NCI-H1092 (cell line): ENCODE measurements at regions not wholly inside any gene's neighbourhood (a gene's known extent, or its start where the extent isn't known, plus 50 kb on each side); places are given as distances from the start of the nearest gene placed in this dataset.
"Not testable (repeated sequence)": the region's sequence is repeated elsewhere in the genome, so short reads cannot be mapped to it uniquely, and the experiment has no call there.

Source experiments
- DNase-seq: peaks from one replicate; lab custom pipeline; 2025; lab: John Stamatoyannopoulos, UW

DNA sequence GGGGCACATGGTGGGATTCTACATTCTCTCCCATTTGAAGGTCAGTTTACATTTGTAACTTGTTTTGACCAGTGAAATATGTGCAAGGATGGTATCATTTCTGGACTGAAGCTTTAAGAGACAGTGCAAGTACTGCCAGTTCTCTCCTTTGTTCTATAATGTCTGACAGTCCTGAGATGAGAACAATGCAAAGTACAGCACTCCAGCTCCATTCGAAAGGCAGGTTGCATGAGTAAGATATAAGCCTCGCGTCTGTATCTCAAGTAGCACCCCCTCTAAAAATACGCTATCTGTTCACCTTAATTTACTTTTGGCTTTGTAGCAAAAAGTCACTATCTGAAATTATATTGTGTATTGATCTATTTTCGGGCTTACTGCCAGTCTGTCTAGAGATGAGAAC lies 1122.2 kb upstream of the TMEM132C start:
- no peak for DNase-seq

DNA sequence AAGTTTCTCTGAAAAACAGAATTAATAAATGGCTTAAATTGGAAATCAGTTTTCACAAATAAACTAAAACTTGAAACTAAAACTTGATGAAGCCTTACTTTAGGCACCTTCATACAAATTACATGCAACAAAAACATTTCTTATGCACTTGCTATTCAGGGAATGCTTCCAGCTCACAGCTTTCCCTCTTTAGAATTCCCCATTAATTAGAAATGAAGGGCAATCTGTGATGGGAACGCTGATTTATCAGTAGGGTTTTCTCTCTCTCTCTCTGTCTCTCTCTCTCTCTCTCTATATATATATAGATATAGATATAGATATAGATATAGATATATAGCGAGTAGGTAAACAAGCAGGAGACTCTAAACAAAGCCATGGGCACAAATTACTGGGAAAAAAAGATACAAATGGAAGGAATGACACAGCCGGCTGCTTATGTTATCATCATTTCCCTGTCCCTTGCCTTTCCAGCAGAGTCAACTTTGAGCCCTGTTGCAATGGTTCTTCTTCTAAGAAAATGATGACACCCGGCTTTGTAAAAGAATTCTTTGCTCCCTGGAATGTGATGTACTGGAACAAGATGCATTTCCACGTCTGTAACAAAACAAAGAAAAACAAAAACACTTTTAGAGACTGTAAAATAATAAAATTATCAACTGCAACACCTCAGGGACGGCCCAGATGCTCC lies 1121.6 kb upstream of the TMEM132C start:
- no peak for DNase-seq

- DNase-seq = no peak
These were observed 1120.8 kb upstream of the TMEM132C start for GRCh38 chr12:127145929-127146789.

GRCh38 chr12:127146991-127147718 lies 1119.8 kb upstream of the TMEM132C start:
- no peak for DNase-seq

DNA sequence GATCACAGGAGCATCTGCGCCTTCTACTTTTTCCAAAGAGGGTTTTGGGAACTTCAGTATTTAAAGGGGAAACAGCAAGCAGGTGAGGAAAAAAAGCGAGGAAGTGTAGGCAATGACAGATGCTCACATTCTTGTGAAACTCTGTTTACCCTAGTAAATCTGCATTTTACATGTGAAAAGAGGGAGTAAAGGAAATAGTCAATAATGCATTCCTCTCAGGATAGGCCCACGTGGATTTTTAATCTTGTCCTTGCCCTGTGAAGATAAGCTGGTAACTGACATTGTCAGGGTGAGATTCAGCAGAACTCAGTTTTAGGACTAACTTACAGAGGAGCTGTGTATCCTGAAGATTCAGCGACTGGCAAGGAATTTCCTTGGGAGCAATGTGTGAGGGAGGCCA lies 1119.2 kb upstream of the TMEM132C start:
- DNase-seq = no peak

DNA sequence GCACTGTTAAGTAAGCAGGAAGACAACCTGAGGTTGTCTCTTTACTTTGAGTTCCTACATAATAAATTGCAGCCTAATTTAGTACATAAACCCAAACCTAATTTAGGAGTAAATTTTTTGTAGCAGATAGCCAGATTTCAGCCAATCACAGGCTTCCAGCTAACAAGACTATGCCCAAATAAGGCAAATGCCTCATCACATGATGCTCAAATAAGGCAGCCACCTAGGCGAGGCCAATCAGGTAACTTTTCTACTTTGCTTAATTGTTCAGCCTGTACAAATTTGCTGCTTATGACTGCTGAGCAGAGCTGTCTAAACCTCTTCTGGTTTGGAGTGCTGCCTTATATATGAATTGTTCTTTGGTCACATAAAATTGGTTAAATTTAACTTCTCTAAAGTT lies 1118.7 kb upstream of the TMEM132C start:
- no peak for DNase-seq

DNA sequence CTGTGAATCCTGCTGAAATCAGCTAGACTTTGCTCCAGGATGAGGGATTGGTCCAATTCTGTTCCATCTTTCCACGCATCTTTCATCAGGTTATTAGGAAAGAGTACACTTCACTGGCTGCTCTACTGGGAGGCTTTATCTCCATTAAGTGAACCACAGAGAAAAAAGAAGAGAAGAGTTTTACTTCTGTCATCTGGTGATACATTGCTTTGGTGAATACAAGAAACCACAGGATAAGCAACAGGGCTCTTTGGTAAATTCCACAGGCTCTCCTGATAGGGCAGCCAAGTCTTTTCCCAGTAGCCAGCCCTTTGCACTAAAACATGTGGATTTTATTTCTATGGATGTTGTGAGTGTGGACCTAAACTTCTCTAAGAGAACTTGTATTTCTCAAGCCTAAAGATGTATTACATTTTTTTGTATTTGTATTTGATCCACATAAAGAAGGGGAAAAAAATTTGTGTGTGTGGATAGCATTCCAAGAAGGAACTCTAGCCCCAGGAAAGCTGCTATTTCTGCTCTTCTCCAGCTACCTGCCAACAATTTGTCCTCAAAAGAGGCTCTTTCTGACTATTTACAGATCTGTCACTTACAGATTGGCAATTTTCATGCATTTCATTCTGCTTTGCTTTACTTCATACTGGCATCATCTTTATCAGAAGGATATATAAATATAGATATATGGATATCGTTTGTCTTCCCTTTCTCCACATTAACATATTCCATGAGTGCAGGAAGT lies 1117.6 kb upstream of the TMEM132C start:
- DNase-seq = no peak

DNA sequence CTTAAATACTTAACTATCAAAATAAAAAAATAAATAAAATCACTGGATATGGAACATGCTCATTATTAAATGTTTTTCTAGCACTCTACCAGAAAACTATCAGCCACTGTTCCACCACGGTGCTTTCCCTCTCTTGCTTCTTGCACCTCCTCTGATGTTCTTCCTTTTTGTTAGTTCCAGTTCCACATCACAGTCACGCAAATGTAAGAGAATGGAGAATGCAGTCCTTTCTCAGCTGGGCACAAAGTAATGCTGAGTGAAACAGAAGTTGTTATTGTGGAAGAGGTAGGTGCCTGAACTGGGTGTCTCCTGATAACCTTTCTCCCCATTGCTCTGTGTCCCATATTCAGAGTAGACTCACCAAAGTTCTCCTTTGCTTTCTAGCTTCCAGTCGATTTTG lies 1116.9 kb upstream of the TMEM132C start:
- no peak for DNase-seq

- no peak for DNase-seq
These were observed 1116.5 kb upstream of the TMEM132C start for GRCh38 chr12:127150479-127150878.

DNA sequence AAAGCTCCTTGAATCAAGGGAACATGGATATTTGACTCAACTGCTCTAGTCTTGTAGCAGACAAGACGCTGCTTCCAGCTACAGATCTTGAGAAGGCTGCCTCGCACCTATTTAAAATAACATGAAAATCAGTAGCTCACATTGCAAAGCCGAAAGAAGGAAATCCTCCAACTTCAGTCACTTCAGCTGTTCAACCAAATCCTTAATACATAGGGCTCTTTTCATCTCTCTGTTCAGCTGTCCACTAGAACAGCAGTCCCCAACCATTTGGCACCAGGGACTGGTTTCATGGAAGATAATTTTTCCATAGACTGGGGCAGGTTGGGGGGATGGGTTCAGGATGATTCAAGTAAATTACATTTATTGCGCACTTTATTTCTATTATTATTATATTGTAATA lies 1116.0 kb upstream of the TMEM132C start:
- DNase-seq = no peak

DNA sequence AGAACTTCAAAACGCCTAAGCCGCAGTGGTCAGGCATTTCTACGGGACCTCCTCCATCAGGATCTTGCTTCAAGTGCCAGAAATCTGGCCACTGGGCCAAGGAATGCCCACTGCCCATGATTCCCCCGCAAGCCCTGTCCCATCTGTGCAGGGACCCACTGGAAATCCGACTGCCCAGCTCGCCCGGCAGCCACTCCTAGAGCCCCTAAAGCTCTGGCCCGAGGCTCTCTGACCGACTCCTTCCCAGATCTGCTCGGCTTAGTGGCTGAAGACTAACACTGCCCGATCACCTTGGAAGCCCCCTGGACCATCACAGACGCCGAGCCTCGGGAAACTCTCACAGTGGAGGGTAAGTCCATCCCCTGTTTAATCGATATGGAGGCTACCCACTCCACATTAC lies 1113.0 kb upstream of the TMEM132C start:
- no peak for DNase-seq

DNA sequence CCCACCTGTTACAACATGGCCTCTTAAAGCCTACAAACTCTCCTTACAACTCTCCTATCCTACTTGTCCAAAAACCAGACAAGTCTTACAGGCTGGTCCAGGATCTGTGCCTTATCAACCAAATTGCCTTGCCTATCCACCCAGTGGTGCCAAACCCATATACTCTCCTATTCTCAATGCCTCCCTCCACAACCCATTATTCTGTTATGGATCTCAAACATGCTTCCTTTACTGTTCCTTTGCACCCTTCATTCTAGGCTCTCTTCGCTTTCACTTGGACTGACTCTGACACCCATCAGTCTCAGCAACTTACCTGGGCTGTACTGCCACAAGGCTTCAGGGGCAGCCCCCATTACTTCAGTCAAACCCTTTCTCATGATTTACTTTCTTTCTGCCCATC lies 1112.1 kb upstream of the TMEM132C start:
- not testable (repeated sequence) for DNase-seq

GRCh38 chr12:127155935-127156619 lies 1110.9 kb upstream of the TMEM132C start:
- not testable (repeated sequence) for DNase-seq

GRCh38 chr12:127157501-127158366 lies 1109.2 kb upstream of the TMEM132C start:
- DNase-seq = not testable (repeated sequence)

DNA sequence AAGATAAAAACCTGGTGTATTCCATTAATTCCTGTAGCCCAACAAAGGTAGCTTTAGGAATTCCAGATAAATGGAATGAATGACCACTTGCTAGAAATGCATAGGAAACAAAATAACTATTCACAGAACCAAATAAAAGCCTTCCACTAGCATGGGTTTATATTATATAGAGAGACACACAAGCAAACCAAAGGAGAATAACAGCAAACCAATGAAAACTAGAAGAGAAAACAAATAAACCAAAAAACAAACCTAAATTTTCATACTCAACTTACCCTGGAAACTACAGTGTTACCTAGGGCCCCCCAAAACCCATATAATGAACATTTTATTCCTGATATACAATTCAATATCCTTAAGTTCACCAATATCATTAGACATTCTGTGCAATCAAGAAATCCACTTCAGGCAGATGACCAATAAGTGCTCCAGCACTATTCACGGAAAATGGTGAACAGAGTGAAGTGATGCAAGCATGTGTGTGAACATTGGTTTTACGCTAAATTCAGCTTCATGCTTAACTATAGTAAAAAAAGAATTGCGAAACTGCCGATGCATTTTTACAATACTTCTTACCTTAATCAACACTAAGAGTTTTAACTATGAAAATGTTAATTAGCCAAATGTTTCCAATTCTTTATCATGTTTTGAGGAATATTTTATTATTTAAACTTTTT lies 1108.4 kb upstream of the TMEM132C start:
- DNase-seq = no peak

- no peak for DNase-seq
These were observed 1105.5 kb upstream of the TMEM132C start for GRCh38 chr12:127161466-127161865.

DNA sequence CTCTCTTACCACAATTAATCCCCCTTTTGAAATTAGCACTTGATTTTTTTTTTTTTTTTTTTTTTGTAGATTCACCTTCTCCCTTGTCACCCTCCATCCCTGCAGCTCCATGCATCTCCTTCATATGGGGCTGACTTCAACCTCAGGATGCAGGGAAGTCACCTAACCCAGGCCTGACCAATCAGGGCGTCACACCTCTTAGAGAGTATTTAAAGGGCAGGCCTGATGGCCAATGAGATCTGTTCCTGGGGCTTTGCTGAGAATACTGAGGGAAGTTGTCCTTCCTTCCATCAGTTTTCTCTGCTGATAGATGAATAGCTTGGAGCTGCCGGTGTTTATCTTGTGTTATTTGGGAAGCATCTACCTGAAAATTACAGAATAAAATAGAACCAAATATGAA lies 1104.7 kb upstream of the TMEM132C start:
- no peak for DNase-seq

DNA sequence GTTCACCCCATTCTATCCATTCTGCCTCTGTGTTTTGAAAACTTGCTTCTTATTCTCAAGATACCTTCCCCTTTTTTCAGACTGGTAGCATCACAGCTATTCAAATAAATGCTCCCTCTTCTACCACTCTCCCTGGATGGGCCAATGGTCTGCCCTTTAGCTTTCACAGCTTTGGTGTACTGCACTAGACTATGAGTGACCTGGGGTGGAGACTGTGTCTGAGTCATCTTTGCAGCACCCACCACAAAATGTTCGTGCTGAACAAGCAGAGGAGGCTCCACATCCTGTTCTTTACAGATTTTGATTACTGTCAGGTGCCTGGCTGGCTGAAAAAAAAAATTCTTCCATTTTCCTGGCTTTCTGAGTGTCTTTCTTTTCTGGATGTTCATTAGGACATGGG lies 1104.1 kb upstream of the TMEM132C start:
- DNase-seq = no peak

DNA sequence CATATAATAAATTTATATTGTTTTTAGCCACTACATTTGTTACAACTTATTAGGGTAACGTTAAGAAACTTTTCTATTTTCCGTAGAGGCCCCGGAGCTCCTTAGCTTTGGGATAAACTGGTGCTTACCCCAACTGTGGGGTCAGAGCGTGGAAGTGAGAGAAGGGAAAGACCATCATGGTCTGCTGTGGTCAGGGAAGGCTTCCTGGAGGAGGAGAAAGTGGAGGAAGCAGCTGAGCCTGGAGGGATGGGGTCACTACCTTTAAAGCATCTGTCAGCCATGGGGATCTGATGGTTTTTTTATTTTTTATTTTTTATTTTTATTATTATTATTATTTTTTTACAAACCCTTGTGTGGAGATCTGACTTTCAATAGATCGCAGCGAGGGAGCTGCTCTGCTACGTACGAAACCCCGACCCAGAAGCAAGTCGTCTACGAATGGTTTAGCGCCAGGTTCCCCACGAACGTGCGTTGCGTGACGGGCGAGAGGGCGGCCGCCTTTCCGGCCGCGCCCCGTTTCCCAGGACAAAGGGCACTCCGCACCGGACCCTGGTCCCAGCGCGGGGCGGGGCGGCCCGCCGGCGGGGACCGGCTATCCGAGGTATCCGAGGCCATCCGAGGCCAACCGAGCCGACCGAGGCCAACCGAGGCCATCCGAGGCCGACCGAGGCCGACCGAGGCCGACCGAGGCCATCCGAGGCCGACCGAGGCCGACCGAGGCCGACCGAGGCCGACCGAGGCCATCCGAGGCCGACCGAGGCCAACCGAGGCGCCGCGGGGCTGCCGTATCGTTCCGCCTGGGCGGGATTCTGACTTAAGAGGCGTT lies 1101.2 kb upstream of the TMEM132C start:
- peak; percentile 84 for DNase-seq
